ENCODE measurements at regions not wholly inside any gene's neighbourhood (a gene's known extent, or its start where the extent isn't known, plus 50 kb on each side); places are given as distances from the start of the nearest gene placed in this dataset.

GRCh38 chr2:129118296-129118695 is 799.6 kb upstream of the HS6ST1 start:
- no peak for DNase-seq

GRCh38 chr2:129129087-129129486 is 810.4 kb upstream of the HS6ST1 start:
- DNase-seq: no peak

GRCh38 chr2:129133692-129134641 is 815.3 kb upstream of the HS6ST1 start:
- no peak for DNase-seq

- no peak for DNase-seq
Observed at GRCh38 chr2:129135017-129135416, 816.3 kb upstream of the HS6ST1 start.

- DNase-seq: no peak
Observed at GRCh38 chr2:129139380-129139779, 820.7 kb upstream of the HS6ST1 start.

GRCh38 chr2:129142465-129142864 is 823.8 kb upstream of the HS6ST1 start:
- DNase-seq: no peak

- DNase-seq: no peak
Observed at GRCh38 chr2:129144082-129144791, 825.6 kb upstream of the HS6ST1 start.

- DNase-seq: no peak
Observed at GRCh38 chr2:129152514-129152913, 827.0 kb upstream of the RAB6C start.

GRCh38 chr2:129160879-129161278 is 818.6 kb upstream of the RAB6C start:
- DNase-seq: no peak

GRCh38 chr2:129164220-129164949 is 815.1 kb upstream of the RAB6C start:
- DNase-seq: no peak

- DNase-seq: no peak
Observed at GRCh38 chr2:129165006-129165405, 814.5 kb upstream of the RAB6C start.

GRCh38 chr2:129167456-129167855 is 812.0 kb upstream of the RAB6C start:
- no peak for DNase-seq

GRCh38 chr2:129170570-129170969 is 808.9 kb upstream of the RAB6C start:
- DNase-seq: no peak

GRCh38 chr2:129174143-129174542 is 805.3 kb upstream of the RAB6C start:
- DNase-seq: no peak

- no peak for DNase-seq
Observed at GRCh38 chr2:129175051-129175450, 804.4 kb upstream of the RAB6C start.

- DNase-seq: no peak
Observed at GRCh38 chr2:129176375-129176774, 803.1 kb upstream of the RAB6C start.

- no peak for DNase-seq
Observed at GRCh38 chr2:129178356-129178755, 801.1 kb upstream of the RAB6C start.

GRCh38 chr2:129179199-129179598 is 800.3 kb upstream of the RAB6C start:
- no peak for DNase-seq

- DNase-seq: no peak
Observed at GRCh38 chr2:129180124-129180716, 799.2 kb upstream of the RAB6C start.

- DNase-seq: no peak
Observed at GRCh38 chr2:129181433-129181832, 798.0 kb upstream of the RAB6C start.

- no peak for DNase-seq
Observed at GRCh38 chr2:129181963-129182362, 797.5 kb upstream of the RAB6C start.

GRCh38 chr2:129187343-129187742 is 792.1 kb upstream of the RAB6C start:
- DNase-seq: no peak

- DNase-seq: no peak
Observed at GRCh38 chr2:129188451-129188850, 791.0 kb upstream of the RAB6C start.

All from HCEC 1CT (cell line).